Mucosa of descending colon (tissue), 3 donors: ENCODE measurements at regions not wholly inside any gene's neighbourhood (a gene's known extent, or its start where the extent isn't known, plus 50 kb on each side); places are given as distances from the start of the nearest gene placed in this dataset.

Source experiments
- ATAC-seq: fragments of 200-7000 bp; cut with Tn5 transposase; one replicate; pipeline ENCODE4 v1.9.1; 2020; ENCODE audit warnings: mild to moderate bottlenecking, moderate library complexity
- DNase-seq, 3 donors: peaks; one replicate each; pipeline ENCODE4 v3.0.0-alpha.2; 2020
- H3K36me3 ChIP-seq: fragments of 200-600 bp; one replicate; pipeline ENCODE4 v1.8.0; 2021; ENCODE audit warnings: low read depth, mild to moderate bottlenecking
- H3K4me1 ChIP-seq: fragments of 200-600 bp; one replicate; pipeline ENCODE4 v1.8.0; 2021; ENCODE audit warnings: low read depth, mild to moderate bottlenecking
- H3K4me3 ChIP-seq: fragments of 200-600 bp; one replicate; pipeline ENCODE4 v1.8.0; 2021; ENCODE audit warnings: mild to moderate bottlenecking
- H3K9me3 ChIP-seq: fragments of 200-600 bp; one replicate; pipeline ENCODE4 v1.8.0; 2021; ENCODE audit warnings: mild to moderate bottlenecking
- intact Hi-C, 2 donors: fragments of 100-400 bp; cut with DNase I in 1 of 2; cut with micrococcal nuclease in 1 of 2; formaldehyde crosslinking; loops; one replicate each; pipeline versions ENCODE4 v1.11.0 to v1.11.1; 2022; cut with DNase I, micrococcal nuclease
- TF ChIP-seq, protein P1 (sequence below): fragments of 200-600 bp; IDR thresholded peaks from one replicate; pipeline ENCODE4 v1.8.0; 2022; ENCODE audit warnings: antibody characterized with exemption, mild to moderate bottlenecking
- donor health status: DM: no; HTN: no; CAD: no; lungs with moderate emphysema.
- donor health status: DM: no; HTN: no; CAD: no.
- donor health status: DM: no; HTN: yes; CAD: no.

DNA sequence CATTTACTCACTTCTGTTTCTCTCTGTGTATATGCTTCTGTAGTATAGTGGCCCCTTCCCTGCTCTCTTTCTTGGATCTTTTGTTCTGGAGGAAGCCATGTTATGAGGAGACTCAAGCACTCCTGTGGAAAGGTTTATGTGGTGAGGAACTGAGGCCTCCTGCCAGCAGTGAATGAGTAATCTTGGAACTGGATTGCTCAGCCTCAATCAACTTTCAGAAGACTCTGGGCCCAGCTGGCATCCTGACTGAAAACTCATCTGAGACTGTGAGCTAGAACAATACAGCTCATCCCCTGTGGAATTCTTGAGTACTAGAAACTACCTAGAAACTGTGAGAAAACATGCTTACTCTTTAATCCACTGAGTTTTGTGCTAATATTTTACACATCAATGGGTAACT is 133.1 kb upstream of the ZKSCAN2 start:
- H3K4me3 ChIP-seq = no peak overlapping the region
- intact Hi-C loops = no loop called here
- TF ChIP-seq, protein P1, sequence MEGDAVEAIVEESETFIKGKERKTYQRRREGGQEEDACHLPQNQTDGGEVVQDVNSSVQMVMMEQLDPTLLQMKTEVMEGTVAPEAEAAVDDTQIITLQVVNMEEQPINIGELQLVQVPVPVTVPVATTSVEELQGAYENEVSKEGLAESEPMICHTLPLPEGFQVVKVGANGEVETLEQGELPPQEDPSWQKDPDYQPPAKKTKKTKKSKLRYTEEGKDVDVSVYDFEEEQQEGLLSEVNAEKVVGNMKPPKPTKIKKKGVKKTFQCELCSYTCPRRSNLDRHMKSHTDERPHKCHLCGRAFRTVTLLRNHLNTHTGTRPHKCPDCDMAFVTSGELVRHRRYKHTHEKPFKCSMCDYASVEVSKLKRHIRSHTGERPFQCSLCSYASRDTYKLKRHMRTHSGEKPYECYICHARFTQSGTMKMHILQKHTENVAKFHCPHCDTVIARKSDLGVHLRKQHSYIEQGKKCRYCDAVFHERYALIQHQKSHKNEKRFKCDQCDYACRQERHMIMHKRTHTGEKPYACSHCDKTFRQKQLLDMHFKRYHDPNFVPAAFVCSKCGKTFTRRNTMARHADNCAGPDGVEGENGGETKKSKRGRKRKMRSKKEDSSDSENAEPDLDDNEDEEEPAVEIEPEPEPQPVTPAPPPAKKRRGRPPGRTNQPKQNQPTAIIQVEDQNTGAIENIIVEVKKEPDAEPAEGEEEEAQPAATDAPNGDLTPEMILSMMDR = no peak
- ATAC-seq (no peak), DNase-seq (no peak)
- peaks cover 2% of the 10 kb centered on the region for H3K9me3 ChIP-seq
- H3K36me3 ChIP-seq = no peaks in the 10 kb centered on the region
- H3K4me1 ChIP-seq = no peaks in the 10 kb centered on the region

DNA sequence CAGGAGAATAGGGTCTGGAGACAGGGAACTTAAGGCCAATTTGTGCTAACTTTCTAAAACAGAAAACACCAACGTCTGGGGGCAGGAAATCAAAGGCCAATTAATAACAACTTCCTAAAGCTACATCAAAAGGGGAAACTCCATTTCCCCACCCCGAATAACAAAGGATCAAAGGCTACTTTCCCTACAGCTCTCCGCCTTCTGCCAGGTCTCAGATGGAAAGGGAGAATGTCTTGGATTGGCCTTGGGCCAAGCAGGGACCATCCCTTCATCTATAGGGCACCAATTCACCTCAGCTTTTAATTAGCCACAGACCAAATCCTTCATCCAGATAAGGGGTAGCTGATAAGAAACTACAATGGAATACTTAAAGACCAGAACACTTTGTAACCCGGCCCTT is 116.9 kb upstream of the ZKSCAN2 start:
- H3K4me3 ChIP-seq = no peak overlapping the region
- intact Hi-C loops = no loop called here
- ATAC-seq = no peak
- H3K36me3 ChIP-seq = no peaks in the 10 kb centered on the region
- H3K4me1 ChIP-seq = no peaks in the 10 kb centered on the region
- H3K9me3 ChIP-seq = no peaks in the 10 kb centered on the region
- no peak for DNase-seq
- TF ChIP-seq, protein P1 = no peak

DNA sequence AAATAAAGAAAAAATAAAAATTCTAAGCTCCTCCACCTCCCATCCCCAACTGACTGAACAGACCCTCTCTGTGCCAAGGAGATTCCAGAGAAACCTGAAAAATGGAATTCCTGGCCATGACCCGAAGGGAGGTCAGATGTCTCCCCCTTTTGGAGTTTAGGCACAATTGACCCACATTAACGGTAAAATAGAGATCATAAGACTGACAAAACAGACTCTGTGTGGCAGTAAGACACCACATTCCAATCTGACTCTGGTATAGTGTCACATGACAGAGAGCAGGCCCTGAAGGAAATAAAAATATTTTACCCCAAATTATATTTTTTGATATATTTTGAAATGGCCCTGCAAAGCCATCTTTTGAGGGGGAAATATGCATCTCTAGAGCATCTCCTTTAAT is 115.1 kb upstream of the ZKSCAN2 start:
- intact Hi-C loops = no loop called here
- TF ChIP-seq, protein P1 = no peak
- no peak for ATAC-seq

DNA sequence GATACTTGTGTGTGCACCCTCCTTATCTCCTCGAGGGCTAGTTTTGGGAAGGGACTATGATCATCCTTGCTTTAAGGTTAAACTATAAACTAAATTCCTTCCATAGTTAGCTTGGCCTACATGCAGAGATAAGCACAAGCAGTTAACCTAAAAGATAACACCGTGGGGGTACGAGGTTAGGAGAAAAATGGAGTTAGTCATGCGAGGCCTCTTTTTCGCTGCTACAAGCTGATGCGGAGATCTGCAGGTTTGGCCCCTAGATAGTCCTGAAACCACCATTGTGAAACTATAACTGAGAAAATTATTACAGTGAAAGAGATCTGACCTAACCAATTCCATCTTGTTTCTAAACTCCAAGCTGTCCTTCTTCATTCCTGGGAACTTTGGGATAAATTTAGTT is 113.7 kb upstream of the ZKSCAN2 start:
- intact Hi-C loops = no loop called here
- H3K9me3 ChIP-seq = no peaks in the 10 kb centered on the region
- no peaks in the 10 kb centered on the region for H3K36me3 ChIP-seq
- H3K4me3 ChIP-seq = no peak overlapping the region
- DNase-seq (no peak), ATAC-seq (no peak)
- H3K4me1 ChIP-seq = no peaks in the 10 kb centered on the region
- TF ChIP-seq, protein P1 = no peak

More for the DNA sequence above, 115.1 kb upstream of the ZKSCAN2 start:
- no peaks in the 10 kb centered on the region for H3K4me1 ChIP-seq
- H3K36me3 ChIP-seq = no peaks in the 10 kb centered on the region
- H3K9me3 ChIP-seq = no peaks in the 10 kb centered on the region
- no peak overlapping the region for H3K4me3 ChIP-seq
- no peak for DNase-seq

DNA sequence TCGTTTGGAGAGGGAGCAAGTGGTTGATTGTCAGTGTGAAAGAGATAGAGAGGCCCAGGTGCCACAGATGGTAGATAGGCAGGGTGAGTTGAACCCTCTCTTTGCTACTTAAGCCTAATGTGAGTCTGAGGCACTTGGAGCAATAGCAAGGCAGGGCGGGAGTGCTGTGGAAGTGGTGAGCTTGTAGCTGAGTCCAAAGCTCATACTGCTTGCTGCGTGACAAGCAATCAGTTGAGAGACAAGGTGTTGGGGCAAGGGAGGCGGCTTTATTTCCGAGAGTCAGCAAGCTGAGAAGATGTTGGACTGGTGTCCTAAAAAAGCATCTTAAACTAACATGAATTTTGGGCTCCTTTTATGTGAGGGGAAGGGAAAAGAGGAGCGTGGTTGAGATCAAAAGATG is 112.9 kb upstream of the ZKSCAN2 start:
- intact Hi-C loops = no loop called here
- H3K4me3 ChIP-seq = no peak overlapping the region
- DNase-seq = no peak
- no peaks in the 10 kb centered on the region for H3K4me1 ChIP-seq
- TF ChIP-seq, protein P1 = no peak
- ATAC-seq = no peak
- no peaks in the 10 kb centered on the region for H3K36me3 ChIP-seq
- H3K9me3 ChIP-seq = no peaks in the 10 kb centered on the region
